Lung (tissue), 11 donors: ENCODE measurements at regions not wholly inside any gene's neighbourhood (a gene's known extent, or its start where the extent isn't known, plus 50 kb on each side); places are given as distances from the start of the nearest gene placed in this dataset.

Experiments
- ATAC-seq: fragments of 200-7000 bp; cut with Tn5 transposase; one replicate; pipeline ENCODE4 v1.9.1; 2020; ENCODE audit warnings: moderate number of reproducible peaks; ENCODE audit not compliant: insufficient read depth, low FRiP score
- DNase-seq, 3 donors: peaks; one replicate each; pipeline ENCODE4 v3.0.0-alpha.2; 2013 to 2017
- H3K27ac ChIP-seq, 2 donors: one replicate each; pipeline ENCODE4 v1.5.1; 2013; ENCODE audit warnings: mild to moderate bottlenecking in 2 of 2, moderate library complexity in 2 of 2, control low read depth in 1 of 2, inconsistent platforms in 1 of 2, low read depth in 1 of 2, low read length in 1 of 2
- H3K27me3 ChIP-seq, 3 donors: one replicate each; pipeline ENCODE4 v1.5.1; 2013; ENCODE audit warnings: low read length in 2 of 3; ENCODE audit not compliant: control insufficient read depth in 3 of 3, insufficient read depth in 3 of 3
- H3K36me3 ChIP-seq, 4 donors: one replicate each; pipeline ENCODE4 v1.5.1; 2013; ENCODE audit warnings: low read length in 4 of 4, mild to moderate bottlenecking in 1 of 4, moderate library complexity in 1 of 4; ENCODE audit not compliant: control insufficient read depth in 4 of 4, insufficient read depth in 4 of 4
- H3K4me1 ChIP-seq, 5 donors: one replicate each; pipeline ENCODE4 v1.5.1; 2013; ENCODE audit warnings: low read length in 5 of 5, mild to moderate bottlenecking in 2 of 5, moderate library complexity in 1 of 5; ENCODE audit not compliant: control insufficient read depth in 5 of 5, insufficient read depth in 5 of 5
- H3K4me3 ChIP-seq: one replicate; pipeline ENCODE4 v1.5.1; 2013; ENCODE audit warnings: mild to moderate bottlenecking, control low read depth, moderate library complexity
- H3K9ac ChIP-seq, 2 donors: one replicate each; pipeline ENCODE4 v1.5.1; 2013; ENCODE audit warnings: low read length in 2 of 2, control low read depth in 1 of 2; ENCODE audit not compliant: insufficient read depth in 1 of 2
- H3K9me3 ChIP-seq, 4 donors: one replicate each; pipeline ENCODE4 v1.5.1; 2013; ENCODE audit warnings: low read length in 3 of 4, mild to moderate bottlenecking in 1 of 4, moderate library complexity in 1 of 4; ENCODE audit not compliant: control insufficient read depth in 4 of 4, insufficient read depth in 3 of 4
- WGBS, 2 donors: extraction: QIAGEN DNeasy Blood & Tissue Kit; methylation state at CpG; one replicate each; pipeline ENCODE4 v1.1.7; 2013; 5-methylcytosine and 5-hydroxymethylcytosine counted together
- TF ChIP-seq, protein P1 (sequence below): IDR thresholded peaks from 2 replicates; pipeline ENCODE4 v1.5.1; 2012; ENCODE audit warnings: mild to moderate bottlenecking; ENCODE audit errors: control extremely low read depth, extremely low read depth
- donor health status: control.
- donor health status: control.
- donor health status: Bipolar disorder and iron deficiency.
- donor health status: healthy.
- donor health status: DM: yes; HTN: yes; CAD: no.

DNA sequence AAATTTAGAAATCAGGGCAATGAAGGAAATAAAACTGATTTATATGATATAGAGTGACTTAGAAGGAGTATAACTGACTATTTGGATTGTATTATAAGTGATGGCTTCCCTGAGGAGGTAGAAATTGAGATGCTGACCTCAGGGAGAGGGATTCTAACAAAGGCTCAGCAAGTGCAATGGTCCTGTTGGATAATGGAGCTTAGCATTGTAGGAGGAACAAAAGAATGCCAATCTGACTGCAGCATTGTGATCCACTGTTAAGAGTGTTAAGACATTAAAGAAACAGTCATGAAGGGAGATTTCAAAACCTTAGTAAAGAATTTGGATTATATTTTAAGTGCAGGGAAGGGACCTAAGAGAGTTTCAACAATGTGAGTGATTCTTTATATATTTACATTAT, 158.4 kb upstream of the NAALADL2 start:
- TF ChIP-seq, protein P1, sequence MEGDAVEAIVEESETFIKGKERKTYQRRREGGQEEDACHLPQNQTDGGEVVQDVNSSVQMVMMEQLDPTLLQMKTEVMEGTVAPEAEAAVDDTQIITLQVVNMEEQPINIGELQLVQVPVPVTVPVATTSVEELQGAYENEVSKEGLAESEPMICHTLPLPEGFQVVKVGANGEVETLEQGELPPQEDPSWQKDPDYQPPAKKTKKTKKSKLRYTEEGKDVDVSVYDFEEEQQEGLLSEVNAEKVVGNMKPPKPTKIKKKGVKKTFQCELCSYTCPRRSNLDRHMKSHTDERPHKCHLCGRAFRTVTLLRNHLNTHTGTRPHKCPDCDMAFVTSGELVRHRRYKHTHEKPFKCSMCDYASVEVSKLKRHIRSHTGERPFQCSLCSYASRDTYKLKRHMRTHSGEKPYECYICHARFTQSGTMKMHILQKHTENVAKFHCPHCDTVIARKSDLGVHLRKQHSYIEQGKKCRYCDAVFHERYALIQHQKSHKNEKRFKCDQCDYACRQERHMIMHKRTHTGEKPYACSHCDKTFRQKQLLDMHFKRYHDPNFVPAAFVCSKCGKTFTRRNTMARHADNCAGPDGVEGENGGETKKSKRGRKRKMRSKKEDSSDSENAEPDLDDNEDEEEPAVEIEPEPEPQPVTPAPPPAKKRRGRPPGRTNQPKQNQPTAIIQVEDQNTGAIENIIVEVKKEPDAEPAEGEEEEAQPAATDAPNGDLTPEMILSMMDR = no peak
- no peaks in the 10 kb centered on the region for H3K36me3 ChIP-seq
- H3K9ac ChIP-seq = no peak overlapping the region
- DNase-seq (no peak), ATAC-seq (no peak)
- no peaks in the 10 kb centered on the region for H3K9me3 ChIP-seq
- H3K4me1 ChIP-seq = no peaks in the 10 kb centered on the region
- H3K4me3 ChIP-seq = no peak overlapping the region
- H3K27ac ChIP-seq = no peak overlapping the region
- no peaks in the 10 kb centered on the region for H3K27me3 ChIP-seq

DNA sequence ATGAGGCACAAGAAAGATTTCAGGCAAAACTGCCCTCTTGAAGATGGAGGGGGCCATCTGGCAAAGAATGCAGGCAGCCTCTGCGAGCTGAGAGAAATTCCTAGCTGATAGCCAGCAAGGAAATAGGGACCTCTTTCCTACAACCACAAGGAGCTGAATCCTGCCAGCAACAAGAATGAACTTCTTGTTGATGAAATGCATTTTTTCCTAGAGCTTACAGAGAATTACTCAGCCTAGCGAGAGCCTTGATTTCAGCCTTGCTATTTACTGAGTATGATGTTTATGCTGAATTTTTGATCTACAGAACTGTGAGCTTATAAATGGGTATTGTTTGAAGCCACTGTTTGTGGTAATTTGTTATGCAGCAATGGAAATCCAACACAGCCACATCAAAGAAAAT, 148.5 kb upstream of the NAALADL2 start:
- Histone ChIP-seq H3K36me3 (no peaks in the 10 kb centered on the region), H3K9ac (no peak overlapping the region), H3K27ac (no peak overlapping the region), H3K4me1 (no peaks in the 10 kb centered on the region), H3K4me3 (no peak overlapping the region), H3K9me3 (no peaks in the 10 kb centered on the region), H3K27me3 (no peaks in the 10 kb centered on the region)
- ATAC-seq (no peak), DNase-seq (peak; percentile 10 to 41 (median 12))
- 71 to 81% methylated on average over 2 of the region's 2 CpGs for WGBS, 2 donors
- TF ChIP-seq, protein P1 = no peak

DNA sequence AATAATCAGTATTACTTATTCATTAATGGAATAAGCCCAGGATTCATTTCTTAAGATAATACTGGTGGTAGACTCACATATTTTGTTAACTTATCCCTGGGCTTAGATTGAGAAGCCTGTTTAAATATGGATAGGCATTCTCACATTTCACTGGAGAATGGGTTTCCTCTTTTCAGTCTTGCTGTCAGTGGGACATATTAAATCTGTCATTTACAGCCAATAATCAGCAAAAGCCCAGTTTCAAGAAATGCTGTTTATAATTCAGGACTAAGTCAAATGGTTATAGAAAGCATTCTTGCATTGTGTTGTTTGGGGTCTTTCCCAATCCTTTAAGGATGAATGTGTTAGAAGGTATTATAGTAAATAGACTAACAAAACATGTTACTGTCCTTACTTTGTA, 143.7 kb upstream of the NAALADL2 start:
- no peak overlapping the region for H3K9ac ChIP-seq
- TF ChIP-seq, protein P1 = no peak

DNA sequence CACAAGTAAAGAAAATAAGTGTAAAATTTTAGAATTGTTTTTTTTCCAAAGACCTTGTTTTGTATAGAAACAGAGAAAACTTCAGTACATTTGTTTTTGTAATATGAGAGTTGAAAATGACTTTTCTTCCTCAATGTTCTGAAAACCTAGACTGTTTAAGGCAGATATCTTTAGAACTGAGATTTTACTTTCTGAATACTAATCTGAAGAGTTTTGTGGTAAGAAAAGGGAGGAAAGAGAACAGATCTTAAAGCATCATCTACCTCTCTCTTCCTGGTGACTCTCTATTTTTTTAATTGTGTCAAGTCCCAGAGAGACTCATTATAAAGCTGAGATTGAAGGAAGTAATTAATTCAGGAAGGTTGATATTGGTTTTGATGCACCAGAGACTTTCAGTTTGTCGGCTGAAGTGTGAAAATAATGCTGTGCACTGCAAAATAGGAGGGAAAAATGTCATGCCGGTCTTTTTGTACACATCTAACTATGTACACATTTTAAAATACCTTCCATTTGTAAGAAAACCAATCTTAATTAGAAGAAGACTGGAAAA, 142.1 kb upstream of the NAALADL2 start:
- Histone ChIP-seq H3K4me1 (no peaks in the 10 kb centered on the region), H3K9me3 (peaks cover 0 to 3% (median 0%) of the 10 kb centered on the region in 4 donors), H3K27me3 (no peaks in the 10 kb centered on the region), H3K9ac (no peak overlapping the region), H3K4me3 (no peak overlapping the region), H3K27ac (no peak overlapping the region), H3K36me3 (no peaks in the 10 kb centered on the region)
- TF ChIP-seq, protein P1 = no peak
- DNase-seq = no peak
- ATAC-seq = no peak
- WGBS, 2 donors = 82 to 85% methylated on average over 2 of the region's 2 CpGs

More for the DNA sequence above, 143.7 kb upstream of the NAALADL2 start:
- Histone ChIP-seq H3K27me3 (no peaks in the 10 kb centered on the region), H3K36me3 (no peaks in the 10 kb centered on the region), H3K9me3 (no peaks in the 10 kb centered on the region), H3K4me1 (no peaks in the 10 kb centered on the region), H3K27ac (no peak overlapping the region), H3K4me3 (no peak overlapping the region)
- DNase-seq (peak in 2 of 3 donors; percentile 64 to 76), ATAC-seq (no peak)
